A204.1 (cell line): ENCODE measurements at regions not wholly inside any gene's neighbourhood (a gene's known extent, or its start where the extent isn't known, plus 50 kb on each side); places are given as distances from the start of the nearest gene placed in this dataset.
A peak's percentile ranks its signal among the peaks of the same experiment; 100 is the strongest.
"Not testable (repeated sequence)": the region's sequence is repeated elsewhere in the genome, so short reads cannot be mapped to it uniquely, and the experiment has no call there.

Experiments used
- FAIRE-seq: peaks from 2 replicates; lab custom pipeline; 2012; peaks lifted over from hg19 to GRCh38; lab: Jason Lieb, UNC

DNA sequence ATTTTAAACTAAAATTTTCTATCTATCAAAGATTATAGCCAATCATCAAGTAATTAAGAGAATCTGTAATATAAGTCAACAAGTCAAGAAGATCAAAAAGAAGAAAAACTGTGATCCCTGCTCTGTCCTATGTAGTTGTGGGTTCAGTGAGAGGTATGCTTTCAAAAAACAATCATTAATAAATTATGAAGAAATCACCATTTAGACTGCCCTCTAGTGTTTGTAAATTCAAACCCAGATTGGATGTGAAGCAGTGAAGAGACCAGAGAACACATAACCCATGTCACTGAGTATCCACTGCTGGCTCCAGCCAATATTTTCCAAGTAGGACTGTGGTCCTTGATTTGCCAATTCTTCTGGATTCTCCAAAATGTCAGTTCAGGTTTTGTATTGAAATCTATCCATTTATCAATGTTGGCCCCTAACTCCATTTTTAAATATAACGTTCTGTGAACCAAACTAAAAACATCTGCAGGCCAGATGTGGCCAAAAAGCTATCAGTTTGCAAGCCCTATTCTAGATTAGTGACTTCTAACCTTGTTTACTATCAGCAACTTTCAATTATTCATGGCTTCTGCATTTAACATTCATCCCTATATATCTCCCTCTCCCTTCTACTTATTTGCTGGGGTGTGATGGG is 467.5 kb upstream of the CXADR start:
- peak; percentile 93 for FAIRE-seq

DNA sequence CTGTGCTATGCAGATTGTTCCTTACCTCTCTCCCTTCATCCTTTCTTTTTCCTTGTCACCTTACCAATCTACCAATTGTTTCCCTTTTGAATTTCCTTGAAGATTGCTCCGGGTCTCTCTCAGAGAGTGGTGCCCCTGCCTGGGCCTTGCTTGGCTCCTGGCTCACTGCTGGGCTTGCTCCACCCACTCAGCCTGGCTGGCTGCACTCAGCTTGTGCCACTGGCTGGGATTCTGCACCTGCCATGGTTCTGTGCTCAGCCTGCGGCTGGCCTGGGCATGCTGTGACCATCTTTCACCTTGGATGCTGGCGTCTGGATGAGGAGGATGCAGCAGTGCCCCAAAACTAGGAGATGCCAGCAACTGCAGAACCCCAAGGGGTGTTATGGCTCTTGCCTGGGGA is 463.9 kb upstream of the CXADR start:
- FAIRE-seq, result no peak

DNA sequence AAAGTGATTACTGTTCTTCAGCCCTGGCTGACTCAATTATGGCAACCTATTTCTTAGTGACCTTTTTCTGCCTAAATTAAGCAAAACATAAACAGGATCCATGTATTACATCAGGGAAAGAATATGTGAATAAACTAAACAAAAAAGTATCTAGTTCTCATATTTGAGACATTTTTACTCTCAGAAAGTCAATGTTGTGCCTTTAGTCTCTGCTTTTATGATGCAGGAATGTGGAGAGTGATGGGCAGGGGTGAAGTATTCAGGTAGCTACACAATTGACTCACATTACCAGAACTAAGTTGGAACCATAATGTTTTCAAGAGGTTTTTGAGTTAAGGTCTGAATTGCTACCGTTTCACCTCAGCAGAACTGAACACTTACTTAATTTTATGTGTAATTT is 462.7 kb upstream of the CXADR start:
- FAIRE-seq, result no peak

GRCh38 chr21:17050646-17051045 is 462.2 kb upstream of the CXADR start:
- FAIRE-seq, result no peak

DNA sequence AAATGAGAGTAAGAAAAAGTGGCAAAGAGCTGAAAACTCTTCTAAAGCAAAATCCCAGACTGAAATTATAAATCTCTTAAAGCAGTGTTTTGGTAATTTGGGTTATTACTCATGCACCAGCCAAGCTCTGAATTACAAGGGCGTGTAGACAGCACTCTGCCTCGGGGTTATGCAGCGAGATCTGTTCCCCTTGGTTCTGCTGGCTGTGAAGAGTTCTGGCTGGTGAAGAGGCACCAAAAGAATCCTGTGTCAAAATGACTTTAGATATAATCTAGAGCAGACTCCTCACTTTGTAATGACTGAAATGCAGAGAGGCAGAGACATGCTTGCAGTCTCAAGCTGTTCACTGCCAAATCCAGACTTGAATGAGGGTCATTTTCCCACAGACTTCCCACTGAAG is 461.8 kb upstream of the CXADR start:
- no peak for FAIRE-seq

DNA sequence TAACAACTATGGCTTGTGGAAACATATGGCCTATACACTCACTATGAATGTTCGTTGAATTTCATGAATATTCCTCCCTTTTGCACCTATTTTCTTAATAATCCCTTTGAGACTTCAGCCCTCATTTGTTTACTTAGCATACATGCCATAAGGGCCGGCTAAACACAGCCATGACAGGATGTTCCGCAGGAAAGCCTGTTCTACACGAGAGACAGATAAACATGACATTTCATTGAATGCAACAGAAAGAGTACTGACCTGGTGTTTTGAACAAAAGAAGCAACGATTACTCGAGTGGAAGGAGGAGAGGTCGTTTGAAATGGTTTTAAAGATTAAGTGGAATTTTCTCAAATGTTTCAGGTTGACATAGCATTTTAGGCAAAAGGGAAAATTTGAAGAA is 459.5 kb upstream of the CXADR start:
- FAIRE-seq, result no peak

- no peak for FAIRE-seq
These were observed 452.9 kb upstream of the CXADR start for GRCh38 chr21:17059936-17060335.

DNA sequence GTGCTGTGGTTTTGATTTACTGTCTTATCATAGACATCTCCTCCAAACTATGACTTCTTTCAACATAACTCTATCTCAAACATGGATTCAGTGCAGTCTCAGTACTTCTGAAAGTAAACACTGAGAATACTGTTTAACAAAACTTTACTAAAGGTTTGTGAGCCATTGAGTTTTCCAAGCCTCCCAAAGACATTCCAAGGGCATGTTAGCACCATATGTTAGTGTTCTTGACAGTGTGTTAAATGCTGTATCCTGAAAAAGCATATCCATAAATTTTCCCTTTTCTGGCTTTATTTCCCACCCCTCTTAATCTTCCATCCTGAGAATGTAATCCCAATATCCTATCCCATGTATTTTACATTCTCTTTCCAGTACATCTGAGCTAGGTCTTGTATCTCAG is 446.8 kb upstream of the CXADR start:
- no peak for FAIRE-seq

DNA sequence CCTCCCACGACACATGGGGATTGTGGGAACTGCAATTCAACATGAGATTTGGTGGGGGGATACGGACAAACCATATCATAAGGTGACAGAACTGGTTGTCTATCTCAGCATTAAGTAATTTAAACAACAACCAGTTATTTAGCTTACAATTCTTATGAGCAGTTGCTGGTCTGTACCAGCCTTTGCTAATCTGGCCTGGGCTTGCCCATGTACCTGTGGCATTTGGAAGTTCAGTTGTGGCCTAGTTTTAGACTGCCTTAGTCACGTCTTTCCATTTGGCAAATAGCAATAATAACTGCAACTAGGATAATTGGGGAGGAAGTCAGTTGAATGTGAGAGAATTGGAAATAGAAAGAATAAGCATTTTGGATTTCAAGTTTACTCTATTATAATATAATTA is 441.8 kb upstream of the CXADR start:
- FAIRE-seq, result no peak

- no peak for FAIRE-seq
These were observed 431.6 kb upstream of the CXADR start for GRCh38 chr21:17081193-17081592.

- FAIRE-seq, result no peak
These were observed 429.9 kb upstream of the CXADR start for GRCh38 chr21:17082843-17083483.

DNA sequence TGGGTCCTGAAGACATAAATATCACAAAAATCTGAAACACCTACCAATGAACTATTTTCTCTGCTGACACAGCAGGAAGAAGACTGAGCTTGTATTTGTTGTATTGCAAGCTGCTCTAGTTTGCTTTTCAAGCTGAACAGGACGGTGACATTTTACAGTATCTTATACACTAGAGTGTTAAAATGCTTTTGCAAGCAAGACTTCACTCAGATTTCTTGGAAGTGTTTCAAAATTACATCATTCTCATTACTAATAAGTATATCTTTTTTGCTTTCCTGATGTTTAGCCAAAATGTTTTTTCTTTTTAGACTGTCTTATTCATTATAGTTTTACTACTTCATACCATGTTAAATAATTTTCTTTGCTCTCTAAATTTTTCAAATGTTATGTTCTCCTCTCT is 427.1 kb upstream of the CXADR start:
- FAIRE-seq, result no peak

DNA sequence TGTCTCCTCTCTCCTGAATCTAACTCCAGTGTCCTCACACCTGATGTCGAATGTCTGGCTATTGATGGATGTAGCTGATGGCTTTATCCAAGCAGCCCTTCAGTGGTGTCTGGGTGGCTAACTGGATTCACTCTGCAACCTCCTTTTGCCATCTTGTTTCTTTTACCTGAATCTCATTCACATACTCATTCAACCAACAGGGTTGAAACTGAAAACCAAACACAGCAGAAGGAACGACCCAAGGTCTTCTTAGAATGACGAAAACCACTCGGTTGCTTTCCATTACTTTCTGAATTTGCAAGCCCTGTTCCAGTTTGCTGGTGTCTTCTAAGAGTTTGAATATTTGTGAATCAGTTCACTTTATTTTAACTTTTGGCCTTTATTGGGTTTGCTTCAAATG is 424.3 kb upstream of the CXADR start:
- no peak for FAIRE-seq

GRCh38 chr21:17089091-17089491 is 423.8 kb upstream of the CXADR start:
- FAIRE-seq, result no peak

DNA sequence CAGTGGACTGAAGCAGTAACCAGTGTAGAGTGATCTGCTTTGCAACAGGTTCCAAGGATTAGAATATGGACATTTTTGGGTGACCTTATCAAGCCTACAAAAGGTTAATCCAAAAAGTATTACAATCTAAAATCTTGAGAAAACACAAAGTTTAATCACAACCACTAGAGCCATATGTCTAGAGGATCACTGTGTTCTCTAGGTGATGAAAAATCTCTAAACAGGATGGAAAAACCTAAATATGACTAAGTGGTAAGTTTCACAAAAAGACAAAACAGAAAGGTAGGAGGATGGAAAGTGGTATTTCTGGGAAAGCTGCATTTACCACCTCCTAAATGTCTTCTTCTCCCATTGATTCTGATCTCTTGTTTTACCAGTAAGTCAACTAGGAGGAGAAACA is 411.1 kb upstream of the CXADR start:
- FAIRE-seq, result no peak

DNA sequence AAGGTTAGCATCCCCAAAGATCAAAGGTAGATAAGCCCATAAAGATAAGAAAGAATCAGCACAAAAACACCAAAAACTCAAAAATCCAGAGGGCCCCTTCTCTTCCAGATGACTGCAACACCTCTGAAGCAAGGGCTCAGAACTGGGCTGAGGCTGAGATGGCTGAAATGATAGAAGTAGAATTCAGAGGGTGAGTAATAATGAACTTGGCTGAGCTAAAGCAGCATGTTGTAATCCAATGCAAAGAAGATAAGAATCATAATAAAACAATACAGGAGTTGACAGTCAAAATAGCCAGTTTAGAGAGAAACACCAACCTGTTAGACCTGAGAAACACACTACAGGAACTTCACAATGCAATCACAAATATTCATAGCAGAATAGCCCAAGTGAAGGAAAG is 406.9 kb upstream of the CXADR start:
- no peak for FAIRE-seq

- FAIRE-seq, result no peak
These were observed 398.8 kb upstream of the CXADR start for GRCh38 chr21:17114045-17114444.

- no peak for FAIRE-seq
These were observed 394.0 kb upstream of the CXADR start for GRCh38 chr21:17118638-17119384.

- FAIRE-seq, result no peak
These were observed 393.2 kb upstream of the CXADR start for GRCh38 chr21:17119466-17120297.

GRCh38 chr21:17127395-17127794 is 385.4 kb upstream of the CXADR start:
- FAIRE-seq, result not testable (repeated sequence)

DNA sequence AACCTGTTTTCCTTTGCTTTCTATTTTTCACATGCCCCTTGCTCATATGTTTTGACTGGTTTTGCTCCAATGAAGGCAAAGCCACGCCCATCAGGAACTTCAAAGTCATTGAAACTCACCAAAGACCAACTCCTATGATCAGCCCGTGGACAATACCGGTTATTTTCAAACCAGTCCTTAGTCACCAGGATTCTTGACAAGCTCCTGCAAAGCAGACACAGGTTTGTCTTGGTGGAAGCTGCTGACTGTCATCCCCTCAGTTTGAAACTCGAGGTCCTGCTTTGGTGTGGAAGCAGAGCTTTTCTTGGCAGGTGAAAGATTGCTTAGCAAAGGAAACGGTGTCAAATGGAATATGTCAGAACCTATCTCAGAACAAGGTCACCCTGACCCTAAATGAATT is 384.7 kb upstream of the CXADR start:
- FAIRE-seq, result no peak

- not testable (repeated sequence) for FAIRE-seq
These were observed 373.7 kb upstream of the CXADR start for GRCh38 chr21:17139159-17139558.

DNA sequence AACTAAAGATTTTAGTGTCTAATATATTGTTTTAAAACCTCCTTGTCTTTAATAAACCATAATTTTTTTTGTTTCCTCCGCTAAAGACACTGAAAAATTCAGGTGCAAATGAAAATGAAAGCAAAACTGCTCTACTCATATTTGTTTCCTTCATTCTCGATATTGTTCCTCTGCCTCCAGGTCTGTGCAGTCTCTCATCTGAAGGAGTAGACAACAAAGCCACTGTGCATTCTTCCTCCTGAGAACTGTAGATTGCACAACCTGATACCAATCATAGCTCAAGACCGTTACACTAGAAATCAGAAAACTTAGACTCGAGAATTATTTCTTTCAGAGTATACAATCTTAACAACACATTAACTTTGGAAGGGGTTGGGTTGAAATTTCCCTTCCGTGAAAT is 373.1 kb upstream of the CXADR start:
- no peak for FAIRE-seq
